K562 (cell line): ENCODE measurements at regions not wholly inside any gene's neighbourhood (a gene's known extent, or its start where the extent isn't known, plus 50 kb on each side); places are given as distances from the start of the nearest gene placed in this dataset.

Experiments used
- ATAC-seq: fragments of 200-7000 bp; cut with Tn5 transposase; 3 replicates; pipeline ENCODE4 v1.9.1; 2020; ENCODE audit warnings: moderate library complexity
- BruUV-seq: library from RNA; stranded (reverse); fragments of 400-500 nt; replicated peaks from 2 replicates; lab custom pipeline; 2021; lab: Mats Ljungman, UMichigan
- CTCF ChIA-PET: fragments of 300-600 bp; formaldehyde crosslinking; extraction: SDS; loops from one replicate; lab custom pipeline; 2021; ENCODE audit warnings: low intra/inter-chr PET ratio; lab: Yijun Ruan, JAX
- POLR2A ChIA-PET: fragments of 300-600, 350-650 bp; sonication (Branson Sonifier 250); formaldehyde crosslinking; extraction: SDS; loops from one replicate; lab custom pipeline; 2021; ENCODE audit warnings: antibody characterized with exemption, inconsistent platforms; lab: Yijun Ruan, JAX
- DNase-seq, 4 experiments: peaks; one replicate each; pipeline versions ENCODE4 v3.0.0 to v3.0.0-alpha.2; 2011 to 2018; ENCODE audit warnings: low spot score in 3 of 4, mixed read lengths in 3 of 4; ENCODE audit errors: extremely low read depth in 1 of 4
- FAIRE-seq: peaks from 2 replicates; lab custom pipeline; 2011; peaks lifted over from hg19 to GRCh38; lab: Jason Lieb, UNC
- H2AFZ ChIP-seq: 2 replicates; pipeline ENCODE4 v1.6.0; 2011; ENCODE audit warnings: low read depth, low read length, control low read depth, inconsistent platforms
- H3K27ac ChIP-seq: fragments of 200-600 bp; 3 replicates; pipeline ENCODE4 v1.8.0; 2011; ENCODE audit warnings: low read depth, mild to moderate bottlenecking, control low read depth, inconsistent platforms, low read length, moderate library complexity, mixed read lengths; ENCODE audit errors: extremely low read depth
- H3K27me3 ChIP-seq, 2 experiments: fragments of 300-600 bp in 1 of 2; 2 replicates in 1 of 2; 3 replicates in 1 of 2; pipeline versions ENCODE4 v1.6.0 to v1.8.0; 2011; ENCODE audit warnings: inconsistent platforms in 2 of 2, low read length in 2 of 2, mild to moderate bottlenecking in 1 of 2, mixed read lengths in 1 of 2, moderate library complexity in 1 of 2; ENCODE audit not compliant: control insufficient read depth in 2 of 2, insufficient read depth in 2 of 2
- H3K36me3 ChIP-seq: fragments of 300-600 bp; 3 replicates; pipeline ENCODE4 v1.8.0; 2011; ENCODE audit warnings: mild to moderate bottlenecking, low read length, inconsistent platforms; ENCODE audit not compliant: control insufficient read depth, insufficient read depth
- H3K4me1 ChIP-seq, 2 experiments: fragments of 200-600 bp in 1 of 2; replicated peaks in 1 of 2; 2 replicates in 1 of 2; 3 replicates in 1 of 2; pipeline versions ENCODE4 v1.5.1 to v1.8.0; 2011; ENCODE audit warnings: inconsistent platforms in 2 of 2, low read length in 2 of 2, mild to moderate bottlenecking in 1 of 2, mixed read lengths in 1 of 2, moderate library complexity in 1 of 2; ENCODE audit not compliant: control insufficient read depth in 2 of 2, insufficient read depth in 2 of 2
- H3K4me2 ChIP-seq: 2 replicates; pipeline ENCODE4 v1.6.1; 2011; ENCODE audit warnings: low read length, control low read depth, inconsistent platforms, mixed read lengths; ENCODE audit not compliant: insufficient read depth
- H3K4me3 ChIP-seq: fragments of 200-600 bp; sonication (generic), shearing (Covaris generic); 2 replicates; pipeline ENCODE4 v1.5.1; 2016; ENCODE audit warnings: control low read depth, inconsistent platforms
- H3K79me2 ChIP-seq: fragments of 200-600 bp; 3 replicates; pipeline ENCODE4 v1.8.0; 2011; ENCODE audit warnings: low read length, inconsistent platforms; ENCODE audit not compliant: control insufficient read depth, insufficient read depth
- H3K9ac ChIP-seq, 2 experiments: 2 replicates each; pipeline versions ENCODE4 v1.6.0 to v1.6.1; 2011; ENCODE audit warnings: low read depth in 2 of 2, low read length in 2 of 2, control low read depth in 1 of 2, inconsistent platforms in 1 of 2, mild to moderate bottlenecking in 1 of 2, mixed read lengths in 1 of 2; ENCODE audit not compliant: insufficient read depth in 1 of 2
- H3K9me1 ChIP-seq: one replicate; pipeline ENCODE4 v1.6.0; 2011; ENCODE audit warnings: inconsistent platforms, mild to moderate bottlenecking, low read length, moderate library complexity; ENCODE audit not compliant: control insufficient read depth, insufficient read depth
- H3K9me3 ChIP-seq: replicated peaks from 2 replicates; pipeline ENCODE4 v1.5.1; 2011; ENCODE audit warnings: low read depth, low read length, inconsistent platforms; ENCODE audit not compliant: control insufficient read depth, insufficient read depth
- H4K20me1 ChIP-seq: replicated peaks from 2 replicates; pipeline ENCODE4 v1.6.1; 2011; ENCODE audit warnings: low read length, inconsistent platforms, mixed read lengths; ENCODE audit not compliant: control insufficient read depth, insufficient read depth
- CREB5 ChIP-seq: fragments of 250-450 bp; sonication (Bioruptor Pico); IDR thresholded peaks from 2 replicates; pipeline ENCODE4 v1.5.0; 2020; ENCODE audit warnings: mild to moderate bottlenecking
- DLX4 ChIP-seq: fragments of 250-450 bp; sonication (Bioruptor Pico); IDR thresholded peaks from 2 replicates; pipeline ENCODE4 v1.6.1; 2021; ENCODE audit warnings: mild to moderate bottlenecking
- DMBX1 ChIP-seq: fragments of 250-450 bp; sonication (Bioruptor Pico); IDR thresholded peaks from 2 replicates; pipeline ENCODE4 v1.8.0; 2022; ENCODE audit warnings: inconsistent platforms, mild to moderate bottlenecking, moderate library complexity, borderline replicate concordance
- E2F6 ChIP-seq, 2 experiments: IDR thresholded peaks; 2 replicates each; pipeline ENCODE4 v1.6.1; 2011; ENCODE audit warnings: borderline replicate concordance in 1 of 2, control low read depth in 1 of 2, low read depth in 1 of 2, low read length in 1 of 2, mild to moderate bottlenecking in 1 of 2, mixed read lengths in 1 of 2, moderate library complexity in 1 of 2; ENCODE audit not compliant: insufficient read depth in 1 of 2, insufficient read length in 1 of 2, poor library complexity in 1 of 2, severe bottlenecking in 1 of 2; ENCODE audit errors: extremely low read depth in 1 of 2
- ELF4 ChIP-seq: fragments of 450-650 bp; formaldehyde crosslinking; IDR thresholded peaks from 2 replicates; pipeline ENCODE4 v1.4.0; 2022; ENCODE audit warnings: missing genetic modification characterization
- HMG20A ChIP-seq: fragments of 450-650 bp; formaldehyde crosslinking; conservative IDR thresholded peaks from 2 replicates; pipeline ENCODE4 v1.4.0; 2020; ENCODE audit warnings: mild to moderate bottlenecking, mixed read lengths
- ILF3 ChIP-seq: fragments of 450-650 bp; IDR thresholded peaks from 2 replicates; pipeline ENCODE4 v1.6.1; 2018; ENCODE audit warnings: antibody characterized with exemption, mild to moderate bottlenecking, moderate library complexity, borderline replicate concordance
- NFE2 ChIP-seq: IDR thresholded peaks from 2 replicates; pipeline ENCODE4 v1.6.1; 2014; ENCODE audit warnings: antibody characterized with exemption, low read depth
- SNIP1 ChIP-seq: fragments of 450-650 bp; IDR thresholded peaks from 2 replicates; pipeline ENCODE4 v1.7.1; 2017; ENCODE audit warnings: low read depth, mild to moderate bottlenecking
- TAF7 ChIP-seq: fragments of 450-650 bp; IDR thresholded peaks from 2 replicates; pipeline ENCODE4 v1.6.1; 2016; ENCODE audit warnings: missing genetic modification characterization, missing compliant biosample characterization
- ZBTB33 ChIP-seq: sonication (generic); formaldehyde crosslinking; IDR thresholded peaks from 2 replicates; pipeline ENCODE4 v1.8.1; 2023; ENCODE audit warnings: mild to moderate bottlenecking, missing genetic modification reagents
- ZFP1 ChIP-seq: fragments of 450-650 bp; formaldehyde crosslinking; IDR thresholded peaks from 2 replicates; pipeline ENCODE4 v1.4.0; 2020; ENCODE audit warnings: mild to moderate bottlenecking, mixed read lengths
- ZSCAN29 ChIP-seq: fragments of 450-650 bp; IDR thresholded peaks from 2 replicates; pipeline ENCODE4 v1.6.1; 2017
- WGBS: fragments of 100-300 bp; shearing (Covaris generic); methylation state at CpG from one replicate; pipeline ENCODE4 v1.1.6; 2016; ENCODE audit warnings: low coverage, mixed read lengths; ENCODE audit not compliant: insufficient coverage; ENCODE audit errors: missing lambda C conversion rate; 5-methylcytosine and 5-hydroxymethylcytosine counted together
- in situ Hi-C: fragments of 300-500 bp; cut with MboI; formaldehyde crosslinking; loops from 4 replicates; pipeline ENCODE4 v1.15.0; 2018; ENCODE audit warnings: inconsistent platforms, mixed read lengths
- intact Hi-C: fragments of 100-400 bp; cut with micrococcal nuclease; formaldehyde crosslinking; loops from 2 replicates; pipeline ENCODE4 v1.14.2; 2022

GRCh38 chr6:11368760-11369159 lies 136.3 kb upstream of the NEDD9 start (continued):
- TF ChIP-seq ILF3 (no peak), ELF4 (CRISPR knock-in tag) (no peak)

GRCh38 chr6:11368264-11368663 lies 135.8 kb upstream of the NEDD9 start:
- no peak for FAIRE-seq
- Histone ChIP-seq H2AFZ (no peak overlapping the region), H3K4me2 (no peak overlapping the region), H3K27ac (no peak overlapping the region), H3K9ac (no peak overlapping the region), H4K20me1 (no peaks in the 10 kb centered on the region), H3K4me3 (no peak overlapping the region), H3K4me1 (no peaks in the 10 kb centered on the region), H3K9me3 (no peaks in the 10 kb centered on the region), H3K9me1 (no peaks in the 10 kb centered on the region), H3K79me2 (no peaks in the 10 kb centered on the region), H3K36me3 (no peaks in the 10 kb centered on the region), H3K27me3 (peaks cover 0 to 10% of the 10 kb centered on the region in 2 experiments; a peak in 2 of 5 replicates)
- POLR2A ChIA-PET: no interaction called here
- no TSS peak for BruUV-seq
- TF ChIP-seq E2F6 (IDR thresholded peaks at IDR 0.05; ENCODE audit: borderline replicate concordance in 1 of 2, extremely low read depth in 1 of 2, insufficient read depth in 1 of 2, insufficient read length in 1 of 2, low read depth in 1 of 2, low read length in 1 of 2, poor library complexity in 1 of 2, severe bottlenecking in 1 of 2) (no peak), ZFP1 (CRISPR knock-in tag) (no peak), HMG20A (CRISPR knock-in tag) (no peak), TAF7 (tag) (no peak), SNIP1 (no peak), CREB5 (no peak), ZBTB33 (CRISPR knock-in tag) (no peak), DMBX1 (no peak), DLX4 (CRISPR knock-in tag) (no peak), NFE2 (no peak), ZSCAN29 (no peak)
- intact Hi-C loops (no loop called here), in situ Hi-C loops (no loop called here)
- 2% methylated on average over 5 of the region's 5 CpGs for WGBS
- no peak for DNase-seq
- CTCF ChIA-PET: no interaction called here
- ATAC-seq: no peak
